Activated T-cell treated with anti-CD3 and anti-CD28 coated beads, Interleukin-2, amount 50 U/mL, for 4 hours (primary cell): ENCODE measurements at regions not wholly inside any gene's neighbourhood (a gene's known extent, or its start where the extent isn't known, plus 50 kb on each side); places are given as distances from the start of the nearest gene placed in this dataset.

Experiments used
- ATAC-seq, 2 donors: fragments of 200-7000 bp; cut with Tn5 transposase; one replicate each; pipeline ENCODE4 v1.10.0; 2021
- DNase-seq: peaks from one replicate; pipeline ENCODE4 v3.0.0-alpha.2; 2020
- H3K27me3 Mint-ChIP-seq: one replicate; pipeline ENCODE4 v1.8.0; 2021; ENCODE audit warnings: low read depth, mixed read lengths
- H3K36me3 Mint-ChIP-seq: one replicate; pipeline ENCODE4 v1.8.0; 2022; ENCODE audit warnings: mixed read lengths; ENCODE audit not compliant: insufficient read depth
- H3K4me1 Mint-ChIP-seq: one replicate; pipeline ENCODE4 v1.8.0; 2021; ENCODE audit warnings: low read depth, mixed read lengths
- H3K4me3 Mint-ChIP-seq: one replicate; pipeline ENCODE4 v1.8.0; 2021; ENCODE audit warnings: mild to moderate bottlenecking, moderate library complexity, mixed read lengths
- H3K9me3 Mint-ChIP-seq: one replicate; pipeline ENCODE4 v1.8.0; 2021; ENCODE audit warnings: mixed read lengths

- H3K36me3 Mint-ChIP-seq, result no peaks in the 10 kb centered on the region
- no peak for DNase-seq
- H3K27me3 Mint-ChIP-seq, result no peaks in the 10 kb centered on the region
- no peak overlapping the region for H3K4me3 Mint-ChIP-seq
- no peaks in the 10 kb centered on the region for H3K4me1 Mint-ChIP-seq
- no peak for ATAC-seq
- H3K9me3 Mint-ChIP-seq, result no peaks in the 10 kb centered on the region
These were observed 490.3 kb upstream of the GOT2 start for GRCh38 chr16:59224401-59224800.

GRCh38 chr16:59220011-59220410, 485.9 kb upstream of the GOT2 start:
- Mint-ChIP-seq H3K4me1 (no peaks in the 10 kb centered on the region), H3K27me3 (no peaks in the 10 kb centered on the region), H3K36me3 (no peaks in the 10 kb centered on the region), H3K9me3 (peaks cover 5% of the 10 kb centered on the region), H3K4me3 (no peak overlapping the region)
- ATAC-seq, result no peak
- no peak for DNase-seq

- H3K4me1 Mint-ChIP-seq, result no peaks in the 10 kb centered on the region
- no peaks in the 10 kb centered on the region for H3K27me3 Mint-ChIP-seq
- peaks cover 9% of the 10 kb centered on the region for H3K9me3 Mint-ChIP-seq
- DNase-seq (no peak), ATAC-seq (no peak)
- no peaks in the 10 kb centered on the region for H3K36me3 Mint-ChIP-seq
- H3K4me3 Mint-ChIP-seq, result no peak overlapping the region
These were observed 482.2 kb upstream of the GOT2 start for GRCh38 chr16:59216291-59216690.

- DNase-seq (no peak), ATAC-seq (no peak)
- Mint-ChIP-seq H3K9me3 (peaks cover 11% of the 10 kb centered on the region), H3K36me3 (no peaks in the 10 kb centered on the region), H3K4me3 (no peak overlapping the region), H3K4me1 (no peaks in the 10 kb centered on the region), H3K27me3 (no peaks in the 10 kb centered on the region)
These were observed 480.3 kb upstream of the GOT2 start for GRCh38 chr16:59214455-59214854.

GRCh38 chr16:59213952-59214351, 479.8 kb upstream of the GOT2 start:
- no peak for ATAC-seq
- Mint-ChIP-seq H3K27me3 (no peaks in the 10 kb centered on the region), H3K4me3 (no peak overlapping the region), H3K36me3 (no peaks in the 10 kb centered on the region), H3K4me1 (no peaks in the 10 kb centered on the region), H3K9me3 (peaks cover 14% of the 10 kb centered on the region)
- no peak for DNase-seq

- Mint-ChIP-seq H3K9me3 (peaks cover 12% of the 10 kb centered on the region), H3K27me3 (no peaks in the 10 kb centered on the region), H3K4me1 (no peaks in the 10 kb centered on the region), H3K4me3 (no peak overlapping the region), H3K36me3 (no peaks in the 10 kb centered on the region)
- ATAC-seq (peak in 1 of 2 donors; percentile 38), DNase-seq (no peak)
These were observed 478.4 kb upstream of the GOT2 start for GRCh38 chr16:59212492-59213024.

- no peak for DNase-seq
- Mint-ChIP-seq H3K9me3 (peaks cover 18% of the 10 kb centered on the region), H3K4me1 (no peaks in the 10 kb centered on the region), H3K36me3 (no peaks in the 10 kb centered on the region), H3K4me3 (no peak overlapping the region), H3K27me3 (no peaks in the 10 kb centered on the region)
- ATAC-seq, result no peak
These were observed 476.9 kb upstream of the GOT2 start for GRCh38 chr16:59210955-59211541.

GRCh38 chr16:59205403-59205802, 471.3 kb upstream of the GOT2 start:
- H3K36me3 Mint-ChIP-seq, result no peaks in the 10 kb centered on the region
- peaks cover 16% of the 10 kb centered on the region for H3K9me3 Mint-ChIP-seq
- DNase-seq (no peak), ATAC-seq (no peak)
- H3K27me3 Mint-ChIP-seq, result no peaks in the 10 kb centered on the region
- no peaks in the 10 kb centered on the region for H3K4me1 Mint-ChIP-seq
- H3K4me3 Mint-ChIP-seq, result no peak overlapping the region

GRCh38 chr16:59204589-59204988, 470.5 kb upstream of the GOT2 start:
- H3K36me3 Mint-ChIP-seq, result no peaks in the 10 kb centered on the region
- ATAC-seq (no peak), DNase-seq (no peak)
- no peaks in the 10 kb centered on the region for H3K27me3 Mint-ChIP-seq
- H3K4me3 Mint-ChIP-seq, result no peak overlapping the region
- H3K9me3 Mint-ChIP-seq, result peaks cover 16% of the 10 kb centered on the region
- H3K4me1 Mint-ChIP-seq, result no peaks in the 10 kb centered on the region

- H3K27me3 Mint-ChIP-seq, result no peaks in the 10 kb centered on the region
- no peak overlapping the region for H3K4me3 Mint-ChIP-seq
- H3K9me3 Mint-ChIP-seq, result peaks cover 6% of the 10 kb centered on the region
- no peaks in the 10 kb centered on the region for H3K36me3 Mint-ChIP-seq
- H3K4me1 Mint-ChIP-seq, result no peaks in the 10 kb centered on the region
- no peak for ATAC-seq
- DNase-seq, result no peak
These were observed 468.2 kb upstream of the GOT2 start for GRCh38 chr16:59202233-59202862.

GRCh38 chr16:59201821-59202220, 467.7 kb upstream of the GOT2 start:
- peaks cover 3% of the 10 kb centered on the region for H3K9me3 Mint-ChIP-seq
- DNase-seq, result no peak
- H3K4me1 Mint-ChIP-seq, result no peaks in the 10 kb centered on the region
- no peak overlapping the region for H3K4me3 Mint-ChIP-seq
- H3K27me3 Mint-ChIP-seq, result no peaks in the 10 kb centered on the region
- H3K36me3 Mint-ChIP-seq, result no peaks in the 10 kb centered on the region
- ATAC-seq, result no peak

GRCh38 chr16:59201160-59201559, 467.0 kb upstream of the GOT2 start:
- H3K27me3 Mint-ChIP-seq, result no peaks in the 10 kb centered on the region
- DNase-seq, result no peak
- no peaks in the 10 kb centered on the region for H3K4me1 Mint-ChIP-seq
- H3K36me3 Mint-ChIP-seq, result no peaks in the 10 kb centered on the region
- peaks cover 3% of the 10 kb centered on the region for H3K9me3 Mint-ChIP-seq
- ATAC-seq, result no peak
- no peak overlapping the region for H3K4me3 Mint-ChIP-seq

- Mint-ChIP-seq H3K4me3 (no peak overlapping the region), H3K9me3 (peaks cover 9% of the 10 kb centered on the region), H3K4me1 (no peaks in the 10 kb centered on the region), H3K27me3 (no peaks in the 10 kb centered on the region), H3K36me3 (no peaks in the 10 kb centered on the region)
- DNase-seq (no peak), ATAC-seq (no peak)
These were observed 464.4 kb upstream of the GOT2 start for GRCh38 chr16:59198487-59198886.

- DNase-seq (no peak), ATAC-seq (no peak)
- H3K27me3 Mint-ChIP-seq, result no peaks in the 10 kb centered on the region
- no peak overlapping the region for H3K4me3 Mint-ChIP-seq
- no peaks in the 10 kb centered on the region for H3K36me3 Mint-ChIP-seq
- H3K9me3 Mint-ChIP-seq, result peaks cover 9% of the 10 kb centered on the region
- no peaks in the 10 kb centered on the region for H3K4me1 Mint-ChIP-seq
These were observed 461.1 kb upstream of the GOT2 start for GRCh38 chr16:59195242-59195641.

- no peak overlapping the region for H3K4me3 Mint-ChIP-seq
- H3K36me3 Mint-ChIP-seq, result no peaks in the 10 kb centered on the region
- DNase-seq (no peak), ATAC-seq (no peak)
- no peaks in the 10 kb centered on the region for H3K27me3 Mint-ChIP-seq
- peaks cover 9% of the 10 kb centered on the region for H3K9me3 Mint-ChIP-seq
- H3K4me1 Mint-ChIP-seq, result no peaks in the 10 kb centered on the region
These were observed 459.5 kb upstream of the GOT2 start for GRCh38 chr16:59193637-59194036.
